ENCODE measurements at regions not wholly inside any gene's neighbourhood (a gene's known extent, or its start where the extent isn't known, plus 50 kb on each side); places are given as distances from the start of the nearest gene placed in this dataset.

DNA sequence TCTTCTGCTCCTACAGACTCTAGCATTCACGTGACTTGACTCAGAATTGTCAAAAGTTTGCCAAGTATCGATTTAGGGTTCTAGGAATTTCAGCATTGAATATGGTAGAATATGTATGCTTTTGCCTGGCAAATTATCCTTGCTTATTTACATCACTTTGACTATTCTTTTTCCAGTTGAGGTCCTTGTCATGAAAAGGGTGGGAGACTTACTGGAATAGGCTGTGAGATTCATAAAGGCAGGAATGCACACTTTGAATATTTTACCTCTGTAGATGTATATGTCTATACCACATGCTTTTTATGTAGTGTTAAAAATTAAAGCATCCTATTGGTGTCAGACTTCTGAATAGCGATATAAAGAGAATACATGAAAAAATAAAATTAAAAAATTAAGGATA lies 378.8 kb upstream of the RARB start:
- intact Hi-C loops (cut with micrococcal nuclease), result no loop called here
- Mint-ChIP-seq H3K27ac (no peak overlapping the region), H3K36me3 (no peaks in the 10 kb centered on the region), H3K4me1 (no peaks in the 10 kb centered on the region), H3K9me3 (peaks cover 0 to 7% (median 3%) of the 10 kb centered on the region in 8 donors), H3K27me3 (no peaks in the 10 kb centered on the region), H3K4me3 (no peak overlapping the region)
- DNase-seq, result no peak
- Histone ChIP-seq H3K27ac (ENCODE audit: low read depth, low read length) (no peak overlapping the region), H3K27me3 (ENCODE audit: insufficient read depth, low read length) (no peaks in the 10 kb centered on the region), H3K4me3 (ENCODE audit: low read length in 2 of 2) (no peak overlapping the region), H3K4me1 (ENCODE audit: insufficient read depth, low read length) (no peaks in the 10 kb centered on the region), H3K9me3 (ENCODE audit: control insufficient read depth in 1 of 2, low read length in 2 of 2) (no peaks in the 10 kb centered on the region), H3K36me3 (ENCODE audit: insufficient read depth, low read length) (no peaks in the 10 kb centered on the region)
- CTCF ChIA-PET (ENCODE audit: partially characterized antibody), result no interaction called here
- POLR2A ChIA-PET (ENCODE audit: partially characterized antibody), result no interaction called here

GRCh38 chr3:25053360-25053759 lies 374.7 kb upstream of the RARB start:
- H3K27me3 ChIP-seq (ENCODE audit: insufficient read depth, low read length), result no peaks in the 10 kb centered on the region
- no peaks in the 10 kb centered on the region for H3K4me1 ChIP-seq (ENCODE audit: insufficient read depth, low read length)
- Mint-ChIP-seq H3K4me3 (no peak overlapping the region), H3K27ac (no peak overlapping the region), H3K36me3 (no peaks in the 10 kb centered on the region), H3K27me3 (no peaks in the 10 kb centered on the region), H3K9me3 (peaks cover 0 to 7% (median 3%) of the 10 kb centered on the region in 8 donors), H3K4me1 (no peaks in the 10 kb centered on the region)
- H3K9me3 ChIP-seq (ENCODE audit: control insufficient read depth in 1 of 2, low read length in 2 of 2), result no peaks in the 10 kb centered on the region
- no peak overlapping the region for H3K27ac ChIP-seq (ENCODE audit: low read depth, low read length)
- no peaks in the 10 kb centered on the region for H3K36me3 ChIP-seq (ENCODE audit: insufficient read depth, low read length)
- no peak for DNase-seq
- POLR2A ChIA-PET (ENCODE audit: partially characterized antibody), result no interaction called here
- no peak overlapping the region for H3K4me3 ChIP-seq (ENCODE audit: low read length in 2 of 2)
- intact Hi-C loops (cut with micrococcal nuclease), result no loop called here
- CTCF ChIA-PET (ENCODE audit: partially characterized antibody), result no interaction called here

GRCh38 chr3:25056036-25056755 lies 371.9 kb upstream of the RARB start:
- H3K27ac ChIP-seq (ENCODE audit: low read depth, low read length), result no peak overlapping the region

DNA sequence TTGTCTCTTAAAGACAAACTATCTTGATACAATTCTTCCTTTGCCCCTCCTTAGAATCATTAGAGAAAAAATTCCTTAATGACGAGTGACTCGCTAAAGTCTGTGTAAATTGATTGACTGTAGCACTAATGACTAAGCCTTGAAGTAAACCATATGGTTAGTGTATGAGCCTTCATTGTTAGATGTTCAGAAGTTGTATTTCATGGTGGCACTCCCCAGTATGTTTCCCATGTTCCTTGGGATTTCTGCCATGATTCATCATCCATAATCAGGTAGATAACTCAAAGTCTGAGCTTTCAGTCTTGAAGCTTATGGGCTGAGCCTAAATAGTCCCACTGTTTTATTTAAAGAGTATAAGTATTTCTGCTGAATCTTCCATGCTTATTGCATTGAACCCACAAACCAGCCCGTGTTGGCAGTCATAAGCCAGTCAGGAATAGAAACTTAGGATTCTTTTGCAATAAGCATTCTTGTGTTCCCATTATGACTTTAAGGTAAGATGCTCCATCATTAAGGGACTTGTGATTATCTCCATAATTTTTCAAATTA lies 371.2 kb upstream of the RARB start:
- Histone ChIP-seq H3K9me3 (ENCODE audit: control insufficient read depth in 1 of 2, low read length in 2 of 2) (no peaks in the 10 kb centered on the region), H3K27ac (ENCODE audit: low read depth, low read length) (no peak overlapping the region), H3K4me1 (ENCODE audit: insufficient read depth, low read length) (no peaks in the 10 kb centered on the region), H3K27me3 (ENCODE audit: insufficient read depth, low read length) (no peaks in the 10 kb centered on the region), H3K4me3 (ENCODE audit: low read length in 2 of 2) (no peak overlapping the region), H3K36me3 (ENCODE audit: insufficient read depth, low read length) (no peaks in the 10 kb centered on the region)
- Mint-ChIP-seq H3K4me3 (no peak overlapping the region), H3K9me3 (peaks cover 0 to 2% (median under 1%) of the 10 kb centered on the region in 8 donors), H3K27ac (no peak overlapping the region), H3K36me3 (no peaks in the 10 kb centered on the region), H3K27me3 (no peaks in the 10 kb centered on the region), H3K4me1 (no peaks in the 10 kb centered on the region)
- ChIA-PET CTCF (ENCODE audit: partially characterized antibody) (no interaction called here), POLR2A (ENCODE audit: partially characterized antibody) (no interaction called here)
- DNase-seq, result no peak
- intact Hi-C loops (cut with micrococcal nuclease), result no loop called here

More at GRCh38 chr3:25056036-25056755, 371.9 kb upstream of the RARB start:
- H3K27ac Mint-ChIP-seq, result no peak overlapping the region
- H3K4me3 ChIP-seq (ENCODE audit: low read length in 2 of 2), result no peak overlapping the region
- peaks cover 0 to 2% (median under 1%) of the 10 kb centered on the region in 8 donors for H3K9me3 Mint-ChIP-seq
- POLR2A ChIA-PET (ENCODE audit: partially characterized antibody), result no interaction called here
- no peaks in the 10 kb centered on the region for H3K9me3 ChIP-seq (ENCODE audit: control insufficient read depth in 1 of 2, low read length in 2 of 2)
- no peaks in the 10 kb centered on the region for H3K36me3 ChIP-seq (ENCODE audit: insufficient read depth, low read length)
- no peaks in the 10 kb centered on the region for H3K4me1 ChIP-seq (ENCODE audit: insufficient read depth, low read length)
- H3K36me3 Mint-ChIP-seq, result no peaks in the 10 kb centered on the region
- no peak overlapping the region for H3K4me3 Mint-ChIP-seq
- H3K4me1 Mint-ChIP-seq, result no peaks in the 10 kb centered on the region
- H3K27me3 ChIP-seq (ENCODE audit: insufficient read depth, low read length), result no peaks in the 10 kb centered on the region
- DNase-seq, result no peak
- intact Hi-C loops (cut with micrococcal nuclease), result no loop called here
- CTCF ChIA-PET (ENCODE audit: partially characterized antibody), result no interaction called here
- no peaks in the 10 kb centered on the region for H3K27me3 Mint-ChIP-seq

DNA sequence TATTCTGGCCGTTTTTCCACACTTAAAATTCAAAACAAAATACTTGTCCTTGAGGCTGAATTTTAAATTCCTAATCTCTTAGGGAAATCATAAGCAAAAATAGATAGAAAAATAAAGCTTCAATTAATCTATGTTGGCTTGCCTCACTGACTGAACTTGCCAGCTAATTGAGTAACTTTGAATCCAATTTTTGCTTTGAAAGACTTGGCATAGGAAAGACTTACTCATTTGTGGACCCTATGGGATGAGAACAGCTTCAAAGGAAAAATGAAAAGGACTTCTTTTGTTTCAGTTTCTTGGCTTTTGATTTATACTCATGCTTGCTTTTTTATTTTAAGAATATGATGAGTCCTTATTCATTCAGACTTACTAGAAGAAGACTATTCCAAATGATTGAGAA lies 370.7 kb upstream of the RARB start:
- H3K27me3 ChIP-seq (ENCODE audit: insufficient read depth, low read length), result no peaks in the 10 kb centered on the region
- CTCF ChIA-PET (ENCODE audit: partially characterized antibody), result no interaction called here
- intact Hi-C loops (cut with micrococcal nuclease), result no loop called here
- no peak overlapping the region for H3K27ac ChIP-seq (ENCODE audit: low read depth, low read length)
- no peaks in the 10 kb centered on the region for H3K4me1 ChIP-seq (ENCODE audit: insufficient read depth, low read length)
- Mint-ChIP-seq H3K4me1 (no peaks in the 10 kb centered on the region), H3K4me3 (no peak overlapping the region), H3K36me3 (no peaks in the 10 kb centered on the region), H3K9me3 (peaks cover 0 to 2% (median under 1%) of the 10 kb centered on the region in 8 donors), H3K27me3 (no peaks in the 10 kb centered on the region), H3K27ac (no peak overlapping the region)
- no peak for DNase-seq
- no peaks in the 10 kb centered on the region for H3K36me3 ChIP-seq (ENCODE audit: insufficient read depth, low read length)
- H3K9me3 ChIP-seq (ENCODE audit: control insufficient read depth in 1 of 2, low read length in 2 of 2), result no peaks in the 10 kb centered on the region
- POLR2A ChIA-PET (ENCODE audit: partially characterized antibody), result no interaction called here
- no peak overlapping the region for H3K4me3 ChIP-seq (ENCODE audit: low read length in 2 of 2)

DNA sequence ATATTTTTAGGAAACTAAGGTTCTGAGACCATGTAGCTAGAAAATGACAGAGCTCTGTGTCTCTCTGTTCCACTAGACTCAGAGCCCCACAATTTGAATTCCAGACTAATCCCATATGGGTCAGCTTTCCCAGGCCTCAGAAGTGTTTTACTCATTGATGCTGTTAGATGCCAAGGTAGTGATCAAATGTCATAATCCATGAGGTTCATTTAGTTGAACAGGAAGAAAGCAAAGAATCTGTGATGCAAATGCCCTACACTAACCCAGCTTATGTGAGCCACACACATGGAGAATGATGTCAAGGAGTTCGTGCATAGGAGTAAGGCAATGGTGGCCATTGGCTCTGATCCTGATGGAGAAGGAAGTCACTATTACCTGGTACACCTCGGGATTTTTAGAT lies 363.4 kb upstream of the RARB start:
- H3K36me3 ChIP-seq (ENCODE audit: insufficient read depth, low read length), result no peaks in the 10 kb centered on the region
- CTCF ChIA-PET (ENCODE audit: partially characterized antibody), result no interaction called here
- no peak overlapping the region for H3K4me3 ChIP-seq (ENCODE audit: low read length in 2 of 2)
- no peaks in the 10 kb centered on the region for H3K27me3 ChIP-seq (ENCODE audit: insufficient read depth, low read length)
- no peak overlapping the region for H3K27ac ChIP-seq (ENCODE audit: low read depth, low read length)
- intact Hi-C loops (cut with micrococcal nuclease), result no loop called here
- H3K9me3 ChIP-seq (ENCODE audit: control insufficient read depth in 1 of 2, low read length in 2 of 2), result no peaks in the 10 kb centered on the region
- POLR2A ChIA-PET (ENCODE audit: partially characterized antibody), result no interaction called here
- Mint-ChIP-seq H3K4me1 (no peaks in the 10 kb centered on the region), H3K27ac (no peak overlapping the region), H3K4me3 (no peak overlapping the region), H3K36me3 (no peaks in the 10 kb centered on the region), H3K9me3 (peaks cover 0 to 8% (median 2%) of the 10 kb centered on the region in 8 donors), H3K27me3 (no peaks in the 10 kb centered on the region)
- no peak for DNase-seq
- H3K4me1 ChIP-seq (ENCODE audit: insufficient read depth, low read length), result no peaks in the 10 kb centered on the region

- ChIA-PET CTCF (ENCODE audit: partially characterized antibody) (no interaction called here), POLR2A (ENCODE audit: partially characterized antibody) (no interaction called here)
- Histone ChIP-seq H3K4me3 (ENCODE audit: low read length in 2 of 2) (no peak overlapping the region), H3K9me3 (ENCODE audit: control insufficient read depth in 1 of 2, low read length in 2 of 2) (no peaks in the 10 kb centered on the region), H3K27me3 (ENCODE audit: insufficient read depth, low read length) (no peaks in the 10 kb centered on the region), H3K4me1 (ENCODE audit: insufficient read depth, low read length) (no peaks in the 10 kb centered on the region), H3K36me3 (ENCODE audit: insufficient read depth, low read length) (no peaks in the 10 kb centered on the region), H3K27ac (ENCODE audit: low read depth, low read length) (no peak overlapping the region)
- no peaks in the 10 kb centered on the region for H3K36me3 Mint-ChIP-seq
- no peak overlapping the region for H3K27ac Mint-ChIP-seq
- H3K9me3 Mint-ChIP-seq, result peaks cover 0 to 8% (median 4%) of the 10 kb centered on the region in 8 donors
- intact Hi-C loops (cut with micrococcal nuclease), result no loop called here
- no peak for DNase-seq
- H3K4me1 Mint-ChIP-seq, result no peaks in the 10 kb centered on the region
- H3K27me3 Mint-ChIP-seq, result no peaks in the 10 kb centered on the region
- no peak overlapping the region for H3K4me3 Mint-ChIP-seq
These were observed 358.1 kb upstream of the RARB start for GRCh38 chr3:25069970-25070369.
